GM18520 (cell line): ENCODE measurements at regions not wholly inside any gene's neighbourhood (a gene's known extent, or its start where the extent isn't known, plus 50 kb on each side); places are given as distances from the start of the nearest gene placed in this dataset.

Experiments
- ATAC-seq: cut with Tn5 transposase; IDR thresholded peaks from one replicate; pipeline ENCODE4 v1.9.1; 2021; ENCODE audit not compliant: unreplicated experiment

DNA sequence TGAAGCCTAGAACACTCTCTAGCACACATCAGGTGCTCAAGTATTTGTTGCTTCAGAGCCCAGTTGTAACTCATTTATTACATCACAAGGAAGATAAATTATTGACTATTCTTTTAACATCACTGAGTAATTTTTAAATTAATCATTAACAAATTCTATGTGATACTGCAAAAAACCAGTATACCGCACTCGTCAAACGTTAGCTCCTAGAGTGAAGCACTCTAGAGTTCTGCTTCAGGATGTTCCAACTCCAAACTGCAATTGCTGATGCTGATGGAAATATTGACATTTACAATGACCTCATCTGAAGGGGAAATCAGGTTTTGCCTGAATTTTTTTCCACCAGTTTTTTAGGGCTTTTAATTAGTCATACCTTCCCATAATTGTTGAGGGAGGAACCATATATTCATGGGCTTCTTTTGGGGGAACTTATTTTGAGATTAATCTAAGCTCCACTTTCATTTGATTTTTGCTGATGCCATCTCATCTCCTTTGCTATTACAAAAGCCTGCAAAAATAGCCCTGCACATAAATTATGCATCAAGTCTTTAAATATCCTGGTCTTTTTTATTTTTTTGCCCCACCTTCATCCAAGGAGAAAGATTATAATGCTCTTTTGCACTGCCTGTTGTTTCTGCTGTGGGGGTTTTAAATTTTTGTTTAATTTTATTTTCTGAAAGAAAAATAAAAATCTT lies 123.0 kb upstream of the STAC start:
- ATAC-seq, result no peak

- ATAC-seq, result no peak
Measured at GRCh38 chr3:36258421-36258820, 121.9 kb upstream of the STAC start.

- no peak for ATAC-seq
Measured at GRCh38 chr3:36259580-36259979, 120.7 kb upstream of the STAC start.

DNA sequence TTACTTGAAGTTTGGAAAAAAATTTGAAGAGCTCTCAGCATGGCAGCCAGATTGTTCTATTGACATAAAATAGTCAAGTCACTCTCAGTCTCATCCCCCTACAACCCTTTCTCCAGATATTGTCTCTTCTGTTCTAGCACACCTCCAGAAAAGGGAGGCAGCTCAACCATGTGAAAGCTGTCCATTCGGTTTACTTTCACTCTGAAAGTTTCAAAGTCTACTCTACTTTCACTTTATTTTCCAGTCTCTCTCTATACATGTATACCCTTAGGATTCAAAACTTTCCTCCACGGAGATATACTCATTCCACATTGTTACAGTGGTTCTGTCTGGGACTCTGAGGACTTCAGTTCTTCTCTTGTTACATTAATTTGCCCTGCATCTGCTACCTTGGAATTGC lies 111.0 kb upstream of the STAC start:
- no peak for ATAC-seq

DNA sequence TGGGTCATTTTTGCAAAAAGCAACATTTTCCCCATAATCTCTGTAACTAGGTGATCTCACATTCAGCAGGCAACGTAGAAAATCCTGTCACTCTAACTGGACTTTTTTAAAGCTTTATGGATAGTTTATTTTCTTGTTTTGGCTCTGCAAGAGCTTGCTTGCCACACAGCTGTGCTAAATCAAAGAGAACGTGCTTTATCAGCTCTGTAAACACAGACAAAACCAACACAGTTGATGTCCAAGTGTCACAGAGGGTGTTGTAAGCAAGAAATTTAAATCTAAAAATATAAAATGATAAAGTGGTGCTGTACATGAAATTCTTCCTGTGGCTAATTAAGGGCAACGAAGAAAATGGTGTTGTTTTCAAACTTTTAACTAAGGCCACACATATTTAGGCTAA lies 97.5 kb upstream of the STAC start:
- ATAC-seq, result no peak

- ATAC-seq, result no peak
Measured at GRCh38 chr3:36295296-36295695, 85.0 kb upstream of the STAC start.

GRCh38 chr3:36297195-36297594 lies 83.1 kb upstream of the STAC start:
- ATAC-seq, result no peak

GRCh38 chr3:36298188-36298587 lies 82.1 kb upstream of the STAC start:
- no peak for ATAC-seq

GRCh38 chr3:36302158-36302509 lies 78.2 kb upstream of the STAC start:
- ATAC-seq, result no peak

- no peak for ATAC-seq
Measured at GRCh38 chr3:36302626-36303025, 77.7 kb upstream of the STAC start.

GRCh38 chr3:36303286-36303685 lies 77.0 kb upstream of the STAC start:
- no peak for ATAC-seq

DNA sequence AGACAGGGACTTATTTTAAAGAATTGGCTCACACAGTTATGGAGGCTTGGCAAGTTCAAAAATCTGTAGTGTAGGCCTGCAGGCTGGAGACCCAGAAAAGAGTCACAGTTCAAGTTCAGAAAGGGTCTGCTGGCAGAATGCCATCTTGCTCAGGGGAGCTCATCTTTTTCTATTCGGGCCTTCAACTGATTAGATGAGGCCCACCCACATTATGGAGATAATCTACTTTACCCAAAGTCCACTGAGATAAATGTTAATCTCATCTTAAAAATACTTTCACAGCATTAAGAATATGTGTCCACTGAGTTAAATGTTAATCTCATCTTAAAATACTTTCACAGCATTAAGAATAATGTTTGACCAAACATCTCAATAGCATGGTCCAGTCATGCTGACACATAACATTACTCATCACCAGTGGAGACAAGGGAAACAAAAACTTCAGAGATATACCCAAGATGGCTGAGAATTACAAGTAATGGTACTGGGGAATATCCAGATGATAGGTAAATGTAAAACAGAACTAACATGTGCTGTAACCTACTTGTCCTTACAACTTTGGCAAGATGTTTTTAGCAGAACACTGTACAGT lies 74.3 kb upstream of the STAC start:
- ATAC-seq, result no peak

- no peak for ATAC-seq
Measured at GRCh38 chr3:36309092-36309491, 71.2 kb upstream of the STAC start.

GRCh38 chr3:36312351-36312750 lies 68.0 kb upstream of the STAC start:
- ATAC-seq, result no peak

- ATAC-seq, result peak; percentile 81
Measured at GRCh38 chr3:36317915-36318314, 62.4 kb upstream of the STAC start.

- ATAC-seq, result no peak
Measured at GRCh38 chr3:36318621-36319200, 61.6 kb upstream of the STAC start.

GRCh38 chr3:36319680-36320079 lies 60.6 kb upstream of the STAC start:
- no peak for ATAC-seq
